ENCODE measurements at regions not wholly inside any gene's neighbourhood (a gene's known extent, or its start where the extent isn't known, plus 50 kb on each side); places are given as distances from the start of the nearest gene placed in this dataset.

DNA sequence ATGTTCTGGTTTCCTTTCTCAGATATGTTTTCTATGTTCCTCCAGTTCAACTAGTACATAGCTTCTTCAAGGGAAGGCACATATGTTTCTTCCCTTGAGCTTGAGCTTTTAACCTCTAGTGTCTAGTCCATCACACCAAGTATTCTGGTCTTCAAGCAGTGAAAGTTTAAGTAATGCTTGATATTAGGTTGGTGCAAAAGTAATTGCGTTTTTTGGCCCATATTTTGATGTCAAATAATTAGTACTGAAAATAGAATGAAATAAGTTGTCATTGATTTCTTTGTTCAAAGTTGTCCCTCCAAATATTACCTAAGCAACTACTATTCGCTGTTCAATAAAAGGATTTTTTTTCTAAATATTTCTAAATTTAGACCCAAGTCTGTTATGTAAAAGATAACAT, 146.7 kb upstream of the TSC22D2 start:
- H3K9me1 ChIP-seq (ENCODE audit: insufficient read depth, low read length) = no peaks in the 10 kb centered on the region
- no peak overlapping the region for H3K56ac ChIP-seq (ENCODE audit: extremely low read depth, insufficient read depth, low read length)
- H3K9me3 ChIP-seq (ENCODE audit: control insufficient read depth, insufficient read depth, low read length) = no peaks in the 10 kb centered on the region
- H3K27ac ChIP-seq (ENCODE audit: insufficient read depth, low read length) = no peak overlapping the region
- POLR2A ChIA-PET (ENCODE audit: unreplicated experiment) = no interaction called here
- no peak overlapping the region for H2BK15ac ChIP-seq (ENCODE audit: low read depth, low read length)
- no peak overlapping the region for H4K91ac ChIP-seq (ENCODE audit: insufficient read depth, low read depth, low read length)
- no peak overlapping the region for H4K5ac ChIP-seq (ENCODE audit: low read depth, low read length)
- no peaks in the 10 kb centered on the region for H3K27me3 ChIP-seq (ENCODE audit: control insufficient read depth, insufficient read depth, low read length)
- no peak overlapping the region for H3K4ac ChIP-seq (ENCODE audit: low read depth, low read length)
- in situ Hi-C loops (cut with MboI; ENCODE audit: low sequenced_read_pairs) = no loop called here
- ATAC-seq (ENCODE audit: low read depth) = no peak
- no peak overlapping the region for H3K18ac ChIP-seq (ENCODE audit: low read depth, low read length)
- dilution Hi-C loops (cut with HindIII; ENCODE audit: low sequenced_read_pairs, unreplicated experiment) = no loop called here
- H2BK5ac ChIP-seq (ENCODE audit: low read depth, low read length, poor library complexity, severe bottlenecking) = no peak overlapping the region
- DNase-seq = no peak
- no TSS peak for BruUV-seq (replicated peaks)
- H3K4me1 ChIP-seq (ENCODE audit: control insufficient read depth, insufficient read depth, low read length) = peaks cover 3% of the 10 kb centered on the region; the same call in 1 of the 2 replicates
- intact Hi-C loops (cut with micrococcal nuclease) = no loop called here
- H4K8ac ChIP-seq (ENCODE audit: low read depth in 2 of 2, low read length in 2 of 2) = no peak overlapping the region
- H3K9ac ChIP-seq (ENCODE audit: low read depth, low read length) = no peak overlapping the region
- TF ChIP-seq RAD21 (IDR thresholded peaks at IDR 0.05; ENCODE audit: low read length) (no peak), SMC3 (IDR thresholded peaks at IDR 0.05; ENCODE audit: low read depth, low read length) (no peak), RFX5 (IDR thresholded peaks at IDR 0.05; ENCODE audit: low read depth, low read length) (no peak), BHLHE40 (IDR thresholded peaks at IDR 0.05; ENCODE audit: low read depth, low read length) (no peak), CHD1 (IDR thresholded peaks at IDR 0.05; ENCODE audit: low read depth, low read length) (no peak), CEBPB (IDR thresholded peaks at IDR 0.05; ENCODE audit: low read depth, low read length) (no peak), NFE2L2 (IDR thresholded peaks at IDR 0.05; ENCODE audit: low read depth, low read length) (no peak), MAFK (IDR thresholded peaks at IDR 0.05; ENCODE audit: low read depth, low read length) (no peak), FOS (IDR thresholded peaks at IDR 0.05; ENCODE audit: low read depth, low read length) (no peak), RCOR1 (IDR thresholded peaks at IDR 0.05; ENCODE audit: insufficient replicate concordance, low read length) (no peak), POLR2A (IDR thresholded peaks at IDR 0.05; ENCODE audit: low read depth, low read length) (no peak), MAZ (IDR thresholded peaks at IDR 0.05; ENCODE audit: borderline replicate concordance, low read depth, low read length) (no peak), MXI1 (IDR thresholded peaks at IDR 0.05; ENCODE audit: borderline replicate concordance, low read depth, low read length) (no peak)
- TF ChIP-seq, protein P1, sequence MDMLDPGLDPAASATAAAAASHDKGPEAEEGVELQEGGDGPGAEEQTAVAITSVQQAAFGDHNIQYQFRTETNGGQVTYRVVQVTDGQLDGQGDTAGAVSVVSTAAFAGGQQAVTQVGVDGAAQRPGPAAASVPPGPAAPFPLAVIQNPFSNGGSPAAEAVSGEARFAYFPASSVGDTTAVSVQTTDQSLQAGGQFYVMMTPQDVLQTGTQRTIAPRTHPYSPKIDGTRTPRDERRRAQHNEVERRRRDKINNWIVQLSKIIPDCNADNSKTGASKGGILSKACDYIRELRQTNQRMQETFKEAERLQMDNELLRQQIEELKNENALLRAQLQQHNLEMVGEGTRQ (IDR thresholded peaks at IDR 0.05; ENCODE audit: low read depth, low read length) = no peak
- TF ChIP-seq, protein P2, sequence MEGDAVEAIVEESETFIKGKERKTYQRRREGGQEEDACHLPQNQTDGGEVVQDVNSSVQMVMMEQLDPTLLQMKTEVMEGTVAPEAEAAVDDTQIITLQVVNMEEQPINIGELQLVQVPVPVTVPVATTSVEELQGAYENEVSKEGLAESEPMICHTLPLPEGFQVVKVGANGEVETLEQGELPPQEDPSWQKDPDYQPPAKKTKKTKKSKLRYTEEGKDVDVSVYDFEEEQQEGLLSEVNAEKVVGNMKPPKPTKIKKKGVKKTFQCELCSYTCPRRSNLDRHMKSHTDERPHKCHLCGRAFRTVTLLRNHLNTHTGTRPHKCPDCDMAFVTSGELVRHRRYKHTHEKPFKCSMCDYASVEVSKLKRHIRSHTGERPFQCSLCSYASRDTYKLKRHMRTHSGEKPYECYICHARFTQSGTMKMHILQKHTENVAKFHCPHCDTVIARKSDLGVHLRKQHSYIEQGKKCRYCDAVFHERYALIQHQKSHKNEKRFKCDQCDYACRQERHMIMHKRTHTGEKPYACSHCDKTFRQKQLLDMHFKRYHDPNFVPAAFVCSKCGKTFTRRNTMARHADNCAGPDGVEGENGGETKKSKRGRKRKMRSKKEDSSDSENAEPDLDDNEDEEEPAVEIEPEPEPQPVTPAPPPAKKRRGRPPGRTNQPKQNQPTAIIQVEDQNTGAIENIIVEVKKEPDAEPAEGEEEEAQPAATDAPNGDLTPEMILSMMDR (conservative IDR thresholded peaks at IDR 0.05; ENCODE audit: low read depth, low read length) = no peak
- TF ChIP-seq, protein P3, sequence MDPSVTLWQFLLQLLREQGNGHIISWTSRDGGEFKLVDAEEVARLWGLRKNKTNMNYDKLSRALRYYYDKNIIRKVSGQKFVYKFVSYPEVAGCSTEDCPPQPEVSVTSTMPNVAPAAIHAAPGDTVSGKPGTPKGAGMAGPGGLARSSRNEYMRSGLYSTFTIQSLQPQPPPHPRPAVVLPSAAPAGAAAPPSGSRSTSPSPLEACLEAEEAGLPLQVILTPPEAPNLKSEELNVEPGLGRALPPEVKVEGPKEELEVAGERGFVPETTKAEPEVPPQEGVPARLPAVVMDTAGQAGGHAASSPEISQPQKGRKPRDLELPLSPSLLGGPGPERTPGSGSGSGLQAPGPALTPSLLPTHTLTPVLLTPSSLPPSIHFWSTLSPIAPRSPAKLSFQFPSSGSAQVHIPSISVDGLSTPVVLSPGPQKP (IDR thresholded peaks at IDR 0.05; ENCODE audit: borderline replicate concordance, low read depth, low read length) = no peak
- H3K23ac ChIP-seq (ENCODE audit: low read depth, low read length) = no peak overlapping the region
- H2AFZ ChIP-seq (replicated peaks; ENCODE audit: low read length, poor library complexity) = no peak overlapping the region
- H3K4me2 ChIP-seq (ENCODE audit: low read depth, low read length) = no peak overlapping the region
- H3K4me3 ChIP-seq (ENCODE audit: insufficient read depth, low read depth, low read length) = no peak overlapping the region
- no peak overlapping the region for H2AK5ac ChIP-seq (ENCODE audit: low read depth, low read length)
- CTCF ChIA-PET = no interaction called here
- no peak overlapping the region for H3K14ac ChIP-seq (replicated peaks; ENCODE audit: low read depth, low read length)
- no peak overlapping the region for H2BK20ac ChIP-seq (ENCODE audit: low read depth, low read length)
- no peaks in the 10 kb centered on the region for H3K36me3 ChIP-seq (ENCODE audit: control insufficient read depth, insufficient read depth, low read length)
- WGBS, 2 experiments (ENCODE audit: extremely low coverage in 2 of 2, insufficient read length in 1 of 2) = no CpG with 5 or more reads among the region's 2 CpGs
- H3K79me1 ChIP-seq (ENCODE audit: low read depth in 1 of 2, low read length in 2 of 2) = no peaks in the 10 kb centered on the region
- no peak overlapping the region for H2BK120ac ChIP-seq (ENCODE audit: low read depth, low read length)
- no peaks in the 10 kb centered on the region for H4K20me1 ChIP-seq (ENCODE audit: insufficient read depth, low read length)
- no peak overlapping the region for H2AK9ac ChIP-seq (replicated peaks; ENCODE audit: low read depth, low read length, poor library complexity)

Data from IMR-90 (cell line).